ENCODE measurements at regions not wholly inside any gene's neighbourhood (a gene's known extent, or its start where the extent isn't known, plus 50 kb on each side); places are given as distances from the start of the nearest gene placed in this dataset.
"Not testable (repeated sequence)": the region's sequence is repeated elsewhere in the genome, so short reads cannot be mapped to it uniquely, and the experiment has no call there.

DNA sequence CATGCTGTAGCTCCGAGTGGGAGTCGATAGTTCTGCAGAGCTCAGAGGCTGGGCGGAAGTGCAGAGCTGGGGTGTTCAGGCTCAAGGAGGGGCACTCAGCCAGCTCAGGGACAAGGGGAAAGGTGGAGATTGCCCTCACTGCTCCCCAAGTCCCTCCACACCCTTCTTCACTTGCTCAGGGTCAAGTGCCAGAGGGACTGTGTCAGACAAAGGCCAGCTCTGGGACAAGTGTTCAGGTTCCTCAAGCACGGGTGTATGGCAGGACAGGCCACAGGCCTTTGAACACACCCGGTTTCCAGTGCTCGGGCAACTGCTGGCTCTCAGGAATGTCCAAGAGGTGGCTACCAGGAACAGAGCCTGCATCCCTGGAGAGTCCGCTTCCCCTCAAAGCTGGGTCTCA lies 293.0 kb upstream of the PODXL start:
- DNase-seq (ENCODE audit: low read depth), result no peak

- DNase-seq (ENCODE audit: low read depth), result no peak
These were observed 291.6 kb upstream of the PODXL start for GRCh38 chr7:131848033-131848432.

DNA sequence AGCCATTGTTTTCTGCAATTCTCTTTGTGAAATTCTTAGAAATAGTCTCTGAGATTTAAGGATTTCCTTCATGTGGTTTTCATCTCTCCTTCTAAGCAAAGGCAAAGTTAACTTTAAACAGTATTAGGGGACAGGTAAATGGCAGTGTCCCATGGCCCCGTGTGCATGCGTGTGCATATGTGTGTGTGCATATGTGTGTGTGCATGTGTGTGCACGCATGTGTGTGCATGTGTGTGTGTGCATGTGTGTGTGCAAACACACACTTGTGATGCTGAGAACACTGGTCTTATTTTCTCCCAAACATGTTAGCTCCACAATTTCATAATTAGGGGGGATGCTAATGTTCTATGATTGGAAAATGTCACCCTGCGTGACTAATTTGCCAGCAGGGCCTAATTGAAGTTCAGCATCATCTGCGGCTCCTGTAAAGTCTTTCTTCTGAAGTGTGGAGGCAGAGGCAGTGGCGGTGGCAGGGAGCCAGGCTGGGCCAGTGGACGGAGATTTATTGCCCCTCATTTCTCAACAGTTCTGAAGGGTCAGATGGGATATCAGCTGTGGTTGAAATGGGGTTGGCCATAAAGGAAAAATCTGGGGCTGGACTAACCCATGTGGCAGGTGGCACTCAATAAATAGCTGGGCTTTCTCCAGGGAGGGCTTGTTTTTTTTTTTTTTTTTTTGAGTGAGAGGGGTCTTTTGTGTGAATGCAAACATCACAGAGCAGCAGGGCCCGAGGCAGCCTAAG lies 289.3 kb upstream of the PODXL start:
- no peak for DNase-seq (ENCODE audit: low read depth)

- DNase-seq (ENCODE audit: low read depth), result no peak
These were observed 287.9 kb upstream of the PODXL start for GRCh38 chr7:131844369-131844768.

- DNase-seq (ENCODE audit: low read depth), result no peak
These were observed 287.5 kb upstream of the PODXL start for GRCh38 chr7:131843898-131844331.

- DNase-seq (ENCODE audit: low read depth), result no peak
These were observed 283.7 kb upstream of the PODXL start for GRCh38 chr7:131839967-131840690.

- no peak for DNase-seq (ENCODE audit: low read depth)
These were observed 280.3 kb upstream of the PODXL start for GRCh38 chr7:131836733-131837132.

DNA sequence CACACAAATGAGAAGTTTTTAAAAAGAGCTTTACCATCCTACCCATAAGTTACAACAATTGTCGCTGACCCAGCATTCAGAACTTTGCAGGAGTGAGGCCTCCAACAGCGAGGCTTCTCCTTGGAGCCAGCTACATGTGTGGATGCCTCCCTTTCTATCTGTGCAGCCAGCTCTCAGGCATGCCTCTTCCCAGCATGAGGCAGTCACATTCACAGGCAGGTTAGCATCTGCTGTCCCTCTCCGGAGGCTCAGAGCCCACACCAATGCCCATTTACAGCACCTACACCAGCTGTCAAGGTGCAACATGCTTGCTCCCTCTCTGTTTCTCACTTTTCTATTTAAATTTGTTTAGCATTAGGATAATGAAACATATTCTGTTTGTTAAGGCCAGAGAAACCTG lies 278.7 kb upstream of the PODXL start:
- DNase-seq (ENCODE audit: low read depth), result no peak

- DNase-seq (ENCODE audit: low read depth), result no peak
These were observed 274.3 kb upstream of the PODXL start for GRCh38 chr7:131830681-131831080.

GRCh38 chr7:131829947-131830558 lies 273.6 kb upstream of the PODXL start:
- DNase-seq (ENCODE audit: low read depth), result no peak

- no peak for DNase-seq (ENCODE audit: low read depth)
These were observed 271.0 kb upstream of the PODXL start for GRCh38 chr7:131827421-131827820.

GRCh38 chr7:131826960-131827359 lies 270.5 kb upstream of the PODXL start:
- no peak for DNase-seq (ENCODE audit: low read depth)

DNA sequence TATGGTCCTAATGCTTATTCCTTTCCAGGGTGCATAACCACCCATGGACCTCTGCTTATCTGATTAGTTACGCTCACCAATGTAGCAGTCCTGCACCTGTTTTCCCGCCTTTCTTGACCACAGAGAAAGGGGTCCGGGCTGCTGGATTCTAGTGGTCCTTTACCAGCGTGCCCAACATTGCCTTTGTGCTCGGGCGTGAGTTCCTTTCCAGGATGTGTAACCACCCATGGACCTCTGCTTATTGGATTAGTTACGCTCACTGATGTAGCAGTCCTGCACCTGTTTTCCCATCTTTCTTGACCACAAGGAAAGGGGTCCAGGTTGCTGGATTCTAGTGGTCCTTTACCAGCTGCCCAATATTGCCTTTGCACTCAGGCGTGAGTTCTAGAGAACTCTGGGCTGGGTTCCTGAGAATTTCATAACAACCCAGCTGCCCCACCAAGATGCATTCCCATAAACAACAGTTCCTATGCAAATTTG lies 267.6 kb upstream of the PODXL start:
- DNase-seq (ENCODE audit: low read depth), result not testable (repeated sequence)

- no peak for DNase-seq (ENCODE audit: low read depth)
These were observed 263.5 kb upstream of the PODXL start for GRCh38 chr7:131819891-131820290.

DNA sequence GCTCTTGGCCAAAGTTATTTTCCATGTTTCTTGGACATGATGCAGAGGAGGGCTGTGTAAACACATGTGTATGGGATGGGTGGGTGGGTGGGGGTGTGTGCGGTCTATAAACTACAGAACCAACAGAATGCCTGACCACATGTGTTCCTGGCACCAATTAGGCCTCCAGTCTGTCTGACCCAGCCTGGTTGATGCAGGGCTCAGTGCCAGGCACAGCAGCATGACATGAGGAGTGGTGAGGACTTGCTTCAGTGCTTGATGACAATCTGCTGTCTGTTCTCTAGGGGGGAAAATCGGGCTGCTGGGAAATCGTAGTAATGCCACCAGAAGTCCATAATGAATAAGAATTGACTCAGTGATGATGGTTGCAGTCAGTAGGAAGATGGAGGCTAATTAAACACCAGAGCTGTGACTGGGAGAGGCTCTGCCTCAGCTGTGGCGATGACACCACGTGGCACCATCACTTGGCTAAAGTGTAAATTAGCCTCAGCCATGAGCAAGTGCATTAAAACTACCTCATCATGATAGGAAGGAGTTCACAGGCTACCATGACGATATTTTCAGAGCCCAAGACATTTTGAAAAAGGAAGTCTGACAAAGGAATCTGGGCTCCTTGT lies 260.1 kb upstream of the PODXL start:
- DNase-seq (ENCODE audit: low read depth), result no peak

DNA sequence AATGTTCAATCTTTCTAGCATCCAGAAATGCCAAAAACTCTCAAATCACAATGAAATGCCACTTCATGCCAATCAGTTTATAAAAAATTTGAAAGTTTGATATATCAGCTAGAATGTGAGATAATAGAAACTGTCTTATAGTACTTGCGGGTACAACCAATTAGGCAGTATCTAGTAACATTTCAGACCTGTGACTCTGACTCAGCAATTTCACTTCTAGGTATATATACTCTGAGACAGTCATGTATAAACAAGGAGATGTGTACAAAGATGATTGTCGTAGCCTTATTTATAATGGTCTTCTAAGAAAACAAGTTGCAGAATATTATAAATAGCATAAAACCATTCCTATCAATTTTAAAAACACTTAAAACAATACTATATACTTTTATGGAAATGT lies 252.3 kb upstream of the PODXL start:
- no peak for DNase-seq (ENCODE audit: low read depth)

DNA sequence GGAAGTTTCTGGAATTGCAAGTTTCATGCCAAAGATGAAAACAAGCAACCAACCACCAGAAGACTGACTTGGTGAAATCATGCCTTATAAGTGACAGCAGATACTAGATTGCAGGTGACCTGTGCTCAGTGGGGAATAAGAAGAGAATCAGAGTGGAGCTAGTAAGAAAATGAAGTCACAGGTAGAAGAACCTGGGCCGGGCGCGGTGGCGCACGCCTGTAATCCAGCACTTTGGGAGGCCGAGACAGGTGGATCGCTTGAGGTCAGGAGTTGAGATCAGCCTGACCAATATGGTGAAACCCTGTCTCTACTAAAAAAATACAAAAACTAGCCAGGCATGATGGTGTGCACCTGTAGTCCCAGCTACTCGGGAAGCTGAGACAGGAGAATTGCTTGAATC lies 251.7 kb upstream of the PODXL start:
- not testable (repeated sequence) for DNase-seq (ENCODE audit: low read depth)

- DNase-seq (ENCODE audit: low read depth), result no peak
These were observed 247.4 kb upstream of the PODXL start for GRCh38 chr7:131803816-131804215.

DNA sequence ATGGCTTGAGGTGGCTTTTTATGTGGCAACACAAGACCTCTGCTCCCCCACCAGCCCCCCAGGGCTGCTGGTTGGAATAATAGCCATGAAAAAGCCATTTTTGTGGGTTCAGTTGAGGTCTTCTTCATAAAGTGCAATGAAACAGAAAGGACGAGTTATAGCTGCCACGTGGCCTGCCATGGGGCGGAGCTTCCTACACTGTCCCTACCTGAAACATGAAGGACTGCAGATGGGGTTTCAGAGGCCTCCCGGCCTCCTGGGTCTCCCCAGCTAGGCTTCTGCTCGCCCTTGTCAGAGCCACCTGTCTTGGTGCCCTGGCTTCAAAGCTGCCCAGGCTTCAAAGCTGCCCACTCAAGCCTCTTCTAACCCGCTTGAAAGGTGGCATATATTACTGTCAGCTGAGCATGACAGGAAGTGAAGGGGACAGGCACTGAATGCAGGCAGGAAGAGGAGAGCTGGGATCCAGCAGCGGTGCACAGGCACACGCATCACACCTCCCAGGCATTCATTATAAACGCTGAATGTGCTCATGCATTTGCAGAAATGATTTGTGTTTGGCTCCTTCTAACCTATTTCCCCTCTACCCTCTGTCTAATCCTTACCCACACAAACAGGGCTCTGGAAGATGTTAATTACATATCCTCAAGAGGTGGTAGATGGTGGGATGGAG lies 245.9 kb upstream of the PODXL start:
- no peak for DNase-seq (ENCODE audit: low read depth)

DNA sequence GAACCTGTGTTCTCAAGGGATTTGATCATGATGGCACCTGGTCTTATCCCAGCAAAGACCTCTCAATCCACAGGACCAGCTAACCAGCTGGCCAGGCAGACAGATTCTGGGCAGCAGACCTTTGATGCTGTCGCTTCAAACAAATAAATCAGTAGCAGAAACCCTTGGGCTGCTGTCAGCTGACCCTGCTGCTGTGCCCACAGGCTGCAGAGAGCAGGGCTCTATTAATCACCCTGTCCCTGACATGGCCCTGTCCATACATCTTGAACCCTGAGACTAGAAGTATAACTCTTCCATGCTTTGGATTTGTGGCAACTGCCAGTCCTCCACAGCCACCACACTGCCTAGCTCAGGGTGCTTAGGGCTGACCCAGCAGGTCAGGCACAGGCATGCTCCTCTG lies 244.1 kb upstream of the PODXL start:
- no peak for DNase-seq (ENCODE audit: low read depth)

- no peak for DNase-seq (ENCODE audit: low read depth)
These were observed 243.6 kb upstream of the PODXL start for GRCh38 chr7:131800008-131800407.

- DNase-seq (ENCODE audit: low read depth), result no peak
These were observed 241.4 kb upstream of the PODXL start for GRCh38 chr7:131797841-131798240.

All from activated T-cell treated with anti-CD3 and anti-CD28 coated beads for 48 hours (primary cell).